HEK293 (cell line): ENCODE measurements at regions not wholly inside any gene's neighbourhood (a gene's known extent, or its start where the extent isn't known, plus 50 kb on each side); places are given as distances from the start of the nearest gene placed in this dataset.

Experiments used
- CTCF ChIA-PET: fragments of 350-600 bp; formaldehyde crosslinking; extraction: SDS; loops from one replicate; lab custom pipeline; 2021; ENCODE audit warnings: antibody characterized with exemption; lab: Yijun Ruan, JAX
- POLR2A ChIA-PET: fragments of 300-600 bp; formaldehyde crosslinking; extraction: SDS; loops from one replicate; lab custom pipeline; 2020; ENCODE audit warnings: antibody characterized with exemption, inconsistent platforms; lab: Yijun Ruan, JAX
- H3K27ac ChIP-seq: fragments of 200-500 bp; sonication (Bioruptor generic); 2 replicates; pipeline ENCODE4 v1.5.1; 2014; ENCODE audit warnings: low read depth, low read length, control low read depth, inconsistent platforms; ENCODE audit errors: extremely low read depth
- H3K36me3 ChIP-seq, 2 experiments: fragments of 200-500 bp in 1 of 2; sonication (Bioruptor generic) in 1 of 2; 1 replicate in 1 of 2; 2 replicates in 1 of 2; pipeline ENCODE4 v1.5.1; 2014 to 2017; ENCODE audit warnings: inconsistent platforms in 2 of 2, low read length in 2 of 2; ENCODE audit not compliant: control insufficient read depth in 2 of 2, insufficient read depth in 1 of 2
- H3K4me1 ChIP-seq: fragments of 200-500 bp; sonication (Bioruptor generic); 2 replicates; pipeline ENCODE4 v1.5.1; 2014; ENCODE audit warnings: mild to moderate bottlenecking, low read length, inconsistent platforms; ENCODE audit not compliant: control insufficient read depth, insufficient read depth
- H3K4me3 ChIP-seq: 2 replicates; pipeline ENCODE4 v1.5.1; 2011; ENCODE audit warnings: low read depth, mild to moderate bottlenecking, control low read depth, low read length, moderate library complexity
- H3K9me3 ChIP-seq: fragments of 200-500 bp; sonication (Bioruptor generic); 2 replicates; pipeline ENCODE4 v1.5.1; 2014; ENCODE audit warnings: low read depth, low read length, inconsistent platforms; ENCODE audit not compliant: control insufficient read depth, insufficient read depth
- ATF2 ChIP-seq: fragments of 450-650 bp; formaldehyde crosslinking; IDR thresholded peaks from 2 replicates; pipeline ENCODE4 v1.5.1; 2016; ENCODE audit warnings: missing biosample characterization, missing genetic modification characterization, low read depth
- GLIS1 ChIP-seq: fragments of 450-650 bp; formaldehyde crosslinking; IDR thresholded peaks from 2 replicates; pipeline ENCODE4 v1.5.1; 2016; ENCODE audit warnings: missing biosample characterization, missing genetic modification characterization
- GLIS2 ChIP-seq: fragments of 450-650 bp; formaldehyde crosslinking; IDR thresholded peaks from 2 replicates; pipeline ENCODE4 v1.5.1; 2016; ENCODE audit warnings: missing biosample characterization, missing genetic modification characterization
- KLF8 ChIP-seq: fragments of 450-650 bp; formaldehyde crosslinking; IDR thresholded peaks from 2 replicates; pipeline ENCODE4 v1.5.1; 2016; ENCODE audit warnings: missing biosample characterization, missing genetic modification characterization
- PATZ1 ChIP-seq: fragments of 450-650 bp; formaldehyde crosslinking; IDR thresholded peaks from 2 replicates; pipeline ENCODE4 v1.5.1; 2016; ENCODE audit warnings: missing biosample characterization, missing genetic modification characterization
- REPIN1 ChIP-seq: fragments of 450-650 bp; formaldehyde crosslinking; IDR thresholded peaks from 2 replicates; pipeline ENCODE4 v1.5.1; 2017; ENCODE audit warnings: missing biosample characterization, missing genetic modification characterization, low read depth
- TSHZ1 ChIP-seq: fragments of 450-650 bp; formaldehyde crosslinking; IDR thresholded peaks from 2 replicates; pipeline ENCODE4 v1.5.1; 2016; ENCODE audit warnings: missing biosample characterization, missing genetic modification characterization, borderline replicate concordance
- YY2 ChIP-seq: fragments of 450-650 bp; formaldehyde crosslinking; IDR thresholded peaks from 2 replicates; pipeline ENCODE4 v1.5.1; 2016; ENCODE audit warnings: missing biosample characterization, missing genetic modification characterization
- ZBTB10 ChIP-seq: fragments of 450-650 bp; formaldehyde crosslinking; IDR thresholded peaks from 2 replicates; pipeline ENCODE4 v1.5.1; 2016; ENCODE audit warnings: missing biosample characterization, missing genetic modification characterization
- ZBTB26 ChIP-seq: fragments of 450-650 bp; formaldehyde crosslinking; optimal IDR thresholded peaks from 2 replicates; pipeline ENCODE3; 2016; ENCODE audit warnings: missing biosample characterization, mild to moderate bottlenecking, missing genetic modification characterization
- ZFP37 ChIP-seq: fragments of 450-650 bp; formaldehyde crosslinking; IDR thresholded peaks from 2 replicates; pipeline ENCODE4 v1.5.1; 2016; ENCODE audit warnings: missing biosample characterization, missing genetic modification characterization
- ZNF155 ChIP-seq: fragments of 450-650 bp; formaldehyde crosslinking; IDR thresholded peaks from 2 replicates; pipeline ENCODE4 v1.5.1; 2016; ENCODE audit warnings: missing biosample characterization, missing genetic modification characterization
- ZNF157 ChIP-seq: fragments of 450-650 bp; formaldehyde crosslinking; IDR thresholded peaks from 2 replicates; pipeline ENCODE4 v1.5.1; 2016; ENCODE audit warnings: missing biosample characterization, missing genetic modification characterization
- ZNF280D ChIP-seq: fragments of 450-650 bp; formaldehyde crosslinking; IDR thresholded peaks from 2 replicates; pipeline ENCODE4 v1.5.1; 2016; ENCODE audit warnings: missing biosample characterization, missing genetic modification characterization
- ZNF324 ChIP-seq: fragments of 450-650 bp; formaldehyde crosslinking; IDR thresholded peaks from 2 replicates; pipeline ENCODE4 v1.5.1; 2016; ENCODE audit warnings: missing biosample characterization, missing genetic modification characterization
- ZNF354C ChIP-seq: fragments of 450-650 bp; formaldehyde crosslinking; IDR thresholded peaks from 2 replicates; pipeline ENCODE4 v1.5.1; 2016; ENCODE audit warnings: missing biosample characterization, missing genetic modification characterization, low read depth, borderline replicate concordance
- ZNF433 ChIP-seq: fragments of 450-650 bp; formaldehyde crosslinking; IDR thresholded peaks from 2 replicates; pipeline ENCODE4 v1.5.1; 2016; ENCODE audit warnings: missing biosample characterization, missing genetic modification characterization, low read depth
- ZNF521 ChIP-seq: fragments of 450-650 bp; formaldehyde crosslinking; IDR thresholded peaks from 2 replicates; pipeline ENCODE4 v1.5.1; 2017; ENCODE audit warnings: missing biosample characterization, mild to moderate bottlenecking, missing genetic modification characterization
- ZNF560 ChIP-seq: fragments of 450-650 bp; formaldehyde crosslinking; IDR thresholded peaks from 2 replicates; pipeline ENCODE4 v1.5.1; 2017; ENCODE audit warnings: missing biosample characterization, missing genetic modification characterization, borderline replicate concordance
- ZNF660 ChIP-seq: fragments of 450-650 bp; IDR thresholded peaks from 2 replicates; pipeline ENCODE4 v1.5.1; 2018; ENCODE audit warnings: missing biosample characterization, mild to moderate bottlenecking, missing genetic modification characterization

GRCh38 chr14:53622447-53622846, 334.2 kb downstream of the BMP4 start:
- Histone ChIP-seq H3K27ac (no peak overlapping the region), H3K9me3 (no peaks in the 10 kb centered on the region), H3K36me3 (no peaks in the 10 kb centered on the region; a peak in 1 of 3 replicates), H3K4me1 (no peaks in the 10 kb centered on the region)
- ChIA-PET POLR2A (no interaction called here), CTCF (no interaction called here)
- TF ChIP-seq TSHZ1 (tag by site-specific recombination) = no peak
- TF ChIP-seq PATZ1 = no peak
- no peak for TF ChIP-seq ZNF660 (tag by site-specific recombination)
- TF ChIP-seq ATF2 = no peak
- no peak for TF ChIP-seq ZBTB10
- TF ChIP-seq ZNF560 = no peak
- TF ChIP-seq, all 188 proteins: peak for 0
- no peak overlapping the region for H3K4me3 ChIP-seq

GRCh38 chr14:53621921-53622320, 334.7 kb downstream of the BMP4 start:
- ChIA-PET POLR2A (no interaction called here), CTCF (no interaction called here)
- Histone ChIP-seq H3K27ac (no peak overlapping the region), H3K4me1 (no peaks in the 10 kb centered on the region), H3K9me3 (no peaks in the 10 kb centered on the region), H3K36me3 (no peaks in the 10 kb centered on the region; a peak in 1 of 3 replicates), H3K4me3 (no peak overlapping the region)
- TF ChIP-seq ZNF324 (tag by site-specific recombination) (no peak), ZNF155 (tag by site-specific recombination) (no peak), ATF2 (no peak), ZNF433 (tag by site-specific recombination) (no peak), KLF8 (tag by site-specific recombination) (no peak), REPIN1 (tag by site-specific recombination) (no peak), YY2 (tag by site-specific recombination) (no peak), ZBTB26 (tag by site-specific recombination) (no peak), GLIS2 (tag by site-specific recombination) (no peak), ZNF280D (tag by site-specific recombination) (no peak), ZFP37 (tag by site-specific recombination) (no peak), ZNF354C (tag by site-specific recombination) (no peak), ZNF157 (tag by site-specific recombination) (no peak), ZNF521 (tag by site-specific recombination) (no peak), GLIS1 (tag by site-specific recombination) (no peak)
